ENCODE measurements at regions not wholly inside any gene's neighbourhood (a gene's known extent, or its start where the extent isn't known, plus 50 kb on each side); places are given as distances from the start of the nearest gene placed in this dataset.

GRCh38 chr18:71329114-71329513, 1040.3 kb downstream of the SOCS6 start:
- no peak for DNase-seq (ENCODE audit: low read depth)
- no peak for TF ChIP-seq CTCF (IDR thresholded peaks at IDR 0.05; ENCODE audit: control insufficient read depth, insufficient read depth, low read depth, low read length, missing control alignments)
- H3K4me3 ChIP-seq (ENCODE audit: control insufficient read depth, low read depth, low read length) = no peak overlapping the region

- no peak for TF ChIP-seq CTCF (IDR thresholded peaks at IDR 0.05; ENCODE audit: control insufficient read depth, insufficient read depth, low read depth, low read length, missing control alignments)
- no peak for DNase-seq (ENCODE audit: low read depth)
- H3K4me3 ChIP-seq (ENCODE audit: control insufficient read depth, low read depth, low read length) = no peak overlapping the region
Observed at GRCh38 chr18:71327850-71328249, 1039.0 kb downstream of the SOCS6 start.

DNA sequence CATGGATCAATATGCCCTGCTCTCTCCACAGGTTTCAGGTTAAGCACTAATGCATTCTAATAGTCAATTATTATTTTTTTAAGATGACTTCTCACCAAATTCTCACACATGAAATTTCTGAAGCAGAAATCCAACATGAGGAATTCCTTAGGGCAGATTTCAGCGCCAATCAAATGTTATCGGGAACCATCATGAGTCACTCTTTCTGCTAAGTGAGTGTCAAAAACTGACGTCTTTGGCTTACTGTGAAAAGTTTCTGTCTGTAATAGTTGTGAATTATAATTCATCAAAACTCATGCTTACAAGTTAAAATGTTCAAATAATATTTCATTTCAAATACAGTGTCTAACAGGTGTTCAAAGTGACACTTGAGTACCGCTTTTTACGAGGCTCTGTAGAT, 1038.6 kb downstream of the SOCS6 start:
- no peak for DNase-seq (ENCODE audit: low read depth)
- no peak overlapping the region for H3K4me3 ChIP-seq (ENCODE audit: control insufficient read depth, low read depth, low read length)
- TF ChIP-seq CTCF (IDR thresholded peaks at IDR 0.05; ENCODE audit: control insufficient read depth, insufficient read depth, low read depth, low read length, missing control alignments) = no peak

DNA sequence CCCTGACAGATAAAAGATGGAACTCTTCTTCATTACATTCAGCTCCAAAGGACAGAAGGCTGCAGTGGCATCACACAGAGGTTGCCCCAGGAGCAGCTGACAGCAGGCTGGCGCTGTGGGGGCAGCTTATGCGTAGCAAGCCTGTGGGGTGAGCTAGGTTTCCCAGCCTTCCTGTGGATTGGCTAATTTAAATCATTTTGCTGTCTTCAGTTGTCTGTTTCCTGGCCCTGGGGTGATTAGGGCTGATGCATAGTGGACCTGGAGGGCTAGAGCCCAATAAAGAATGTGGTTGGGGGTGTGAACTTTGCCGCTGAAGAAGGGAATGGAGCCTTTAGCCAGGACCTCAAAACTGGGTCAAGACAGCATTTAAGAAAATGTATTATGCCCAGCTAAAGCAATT, 1038.0 kb downstream of the SOCS6 start:
- H3K4me3 ChIP-seq (ENCODE audit: control insufficient read depth, low read depth, low read length) = no peak overlapping the region
- TF ChIP-seq CTCF (IDR thresholded peaks at IDR 0.05; ENCODE audit: control insufficient read depth, insufficient read depth, low read depth, low read length, missing control alignments) = no peak

GRCh38 chr18:71324356-71324755, 1035.5 kb downstream of the SOCS6 start:
- no peak for DNase-seq (ENCODE audit: low read depth)
- TF ChIP-seq CTCF (IDR thresholded peaks at IDR 0.05; ENCODE audit: control insufficient read depth, insufficient read depth, low read depth, low read length, missing control alignments) = no peak
- no peak overlapping the region for H3K4me3 ChIP-seq (ENCODE audit: control insufficient read depth, low read depth, low read length)

More for the DNA sequence above, 1038.0 kb downstream of the SOCS6 start:
- no peak for DNase-seq (ENCODE audit: low read depth)

DNA sequence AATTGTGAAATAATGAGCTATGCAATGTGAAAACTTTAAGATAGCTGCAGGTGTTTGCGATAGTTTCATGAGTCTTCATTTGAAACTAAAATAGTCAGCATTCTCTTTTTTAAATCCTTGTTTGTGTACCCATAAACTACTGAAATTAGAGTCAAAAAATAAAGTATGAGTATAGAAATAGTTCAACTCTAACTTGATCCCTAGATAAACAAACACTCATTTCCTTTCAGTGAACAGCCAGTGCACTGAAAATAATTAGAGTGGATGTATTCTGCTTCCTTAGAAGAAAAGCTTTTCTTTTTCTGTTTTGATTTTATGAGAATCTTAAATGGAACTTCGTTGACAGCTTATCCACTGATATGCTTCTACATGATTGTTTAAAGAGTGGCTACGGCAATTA, 1033.4 kb downstream of the SOCS6 start:
- no peak overlapping the region for H3K4me3 ChIP-seq (ENCODE audit: control insufficient read depth, low read depth, low read length)
- no peak for TF ChIP-seq CTCF (IDR thresholded peaks at IDR 0.05; ENCODE audit: control insufficient read depth, insufficient read depth, low read depth, low read length, missing control alignments)
- DNase-seq (ENCODE audit: low read depth) = no peak

- TF ChIP-seq CTCF (IDR thresholded peaks at IDR 0.05; ENCODE audit: control insufficient read depth, insufficient read depth, low read depth, low read length, missing control alignments) = no peak
- no peak for DNase-seq (ENCODE audit: low read depth)
- no peak overlapping the region for H3K4me3 ChIP-seq (ENCODE audit: control insufficient read depth, low read depth, low read length)
Observed at GRCh38 chr18:71321319-71321718, 1032.5 kb downstream of the SOCS6 start.
